NCI-H526 treated with DMSO at 0.1 percent for 48 hours (cell line): ENCODE measurements at regions not wholly inside any gene's neighbourhood (a gene's known extent, or its start where the extent isn't known, plus 50 kb on each side); places are given as distances from the start of the nearest gene placed in this dataset.

Experiments
- DNase-seq: peaks from one replicate; lab custom pipeline; 2025; lab: John Stamatoyannopoulos, UW

GRCh38 chr6:113103634-113104361 is 753.3 kb upstream of the MARCKS start:
- no peak for DNase-seq

- no peak for DNase-seq
Measured at GRCh38 chr6:113104541-113104940, 752.6 kb upstream of the MARCKS start.

GRCh38 chr6:113104951-113105350 is 752.2 kb upstream of the MARCKS start:
- DNase-seq, result no peak

- no peak for DNase-seq
Measured at GRCh38 chr6:113110211-113110610, 746.9 kb upstream of the MARCKS start.

- DNase-seq, result no peak
Measured at GRCh38 chr6:113111550-113111949, 745.6 kb upstream of the MARCKS start.

GRCh38 chr6:113112086-113112485 is 745.1 kb upstream of the MARCKS start:
- DNase-seq, result no peak

GRCh38 chr6:113115196-113115595 is 741.9 kb upstream of the MARCKS start:
- DNase-seq, result no peak

- no peak for DNase-seq
Measured at GRCh38 chr6:113120224-113120581, 736.9 kb upstream of the MARCKS start.

- DNase-seq, result peak; percentile 78
Measured at GRCh38 chr6:113120582-113121285, 736.4 kb upstream of the MARCKS start.

GRCh38 chr6:113121571-113121970 is 735.6 kb upstream of the MARCKS start:
- DNase-seq, result no peak

GRCh38 chr6:113122060-113122459 is 735.1 kb upstream of the MARCKS start:
- DNase-seq, result no peak

- no peak for DNase-seq
Measured at GRCh38 chr6:113125626-113126025, 731.5 kb upstream of the MARCKS start.

GRCh38 chr6:113127786-113128419 is 729.2 kb upstream of the MARCKS start:
- no peak for DNase-seq

GRCh38 chr6:113128661-113129060 is 728.5 kb upstream of the MARCKS start:
- no peak for DNase-seq

GRCh38 chr6:113129991-113130390 is 727.2 kb upstream of the MARCKS start:
- no peak for DNase-seq

GRCh38 chr6:113137426-113137825 is 719.7 kb upstream of the MARCKS start:
- DNase-seq, result no peak

GRCh38 chr6:113140721-113141120 is 716.4 kb upstream of the MARCKS start:
- DNase-seq, result no peak

GRCh38 chr6:113141901-113142300 is 715.2 kb upstream of the MARCKS start:
- DNase-seq, result no peak

GRCh38 chr6:113142671-113143174 is 714.4 kb upstream of the MARCKS start:
- DNase-seq, result no peak

GRCh38 chr6:113143206-113143605 is 713.9 kb upstream of the MARCKS start:
- DNase-seq, result no peak

- no peak for DNase-seq
Measured at GRCh38 chr6:113144117-113144516, 713.0 kb upstream of the MARCKS start.

- DNase-seq, result no peak
Measured at GRCh38 chr6:113146878-113147277, 710.3 kb upstream of the MARCKS start.

GRCh38 chr6:113147544-113147943 is 709.6 kb upstream of the MARCKS start:
- DNase-seq, result no peak
